H1 (cell line): ENCODE measurements at regions not wholly inside any gene's neighbourhood (a gene's known extent, or its start where the extent isn't known, plus 50 kb on each side); places are given as distances from the start of the nearest gene placed in this dataset.

Source experiments
- BCL11A ChIP-seq, 2 experiments: IDR thresholded peaks; one replicate each; pipeline ENCODE4 v1.6.1; 2011; ENCODE audit warnings: low read depth in 2 of 2, low read length in 2 of 2, mild to moderate bottlenecking in 2 of 2
- HDAC6 ChIP-seq: IDR thresholded peaks from one replicate; pipeline ENCODE4 v1.7.1; 2012; ENCODE audit warnings: low read depth, mild to moderate bottlenecking, inconsistent platforms, low read length, moderate library complexity
- NANOG ChIP-seq: IDR thresholded peaks from 2 replicates; pipeline ENCODE4 v1.6.1; 2011; ENCODE audit warnings: low read length, low read depth, mild to moderate bottlenecking, inconsistent platforms; ENCODE audit not compliant: insufficient read depth, poor library complexity, severe bottlenecking
- SP2 ChIP-seq: IDR thresholded peaks from 2 replicates; pipeline ENCODE4 v1.6.1; 2012; ENCODE audit warnings: mild to moderate bottlenecking, low read length, inconsistent platforms
- SRF ChIP-seq: IDR thresholded peaks from 2 replicates; pipeline ENCODE4 v1.6.1; 2011; ENCODE audit warnings: mild to moderate bottlenecking, low read depth, low read length, moderate library complexity
- TCF12 ChIP-seq: IDR thresholded peaks from 2 replicates; pipeline ENCODE4 v1.6.1; 2011; ENCODE audit warnings: low read depth, mild to moderate bottlenecking, low read length

GRCh38 chr20:54742193-54742592, 266.8 kb downstream of the DOK5 start (continued):
- TF ChIP-seq SRF (no peak), BCL11A (IDR thresholded peaks at IDR 0.05; ENCODE audit: low read depth in 2 of 2, low read length in 2 of 2) (no peak), HDAC6 (no peak), TCF12 (no peak), SP2 (no peak), NANOG (no peak)
